ENCODE measurements at regions not wholly inside any gene's neighbourhood (a gene's known extent, or its start where the extent isn't known, plus 50 kb on each side); places are given as distances from the start of the nearest gene placed in this dataset.

GRCh38 chr3:146912241-146913015 is 307.3 kb upstream of the PLSCR5 start:
- Histone ChIP-seq H4K20me1 (ENCODE audit: insufficient read depth) (no peaks in the 10 kb centered on the region), H3K9me2 (peaks cover 6% of the 10 kb centered on the region; the same call in 1 of the 2 replicates), H3K4me1 (ENCODE audit: control insufficient read depth in 1 of 2, insufficient read depth in 2 of 2, low read depth in 1 of 2, low read length in 1 of 2) (no peaks in the 10 kb centered on the region), H3K27me3 (ENCODE audit: insufficient read depth) (no peaks in the 10 kb centered on the region), H3K4me3 (ENCODE audit: low read depth in 2 of 2, low read length in 1 of 2) (no peak overlapping the region), H3F3A (replicated peaks; ENCODE audit: insufficient read depth) (no peaks in the 10 kb centered on the region), H3K27ac (ENCODE audit: low read depth in 2 of 2, low read length in 1 of 2) (no peak overlapping the region), H3K9me3 (no peaks in the 10 kb centered on the region), H2AFZ (ENCODE audit: low read depth) (no peak overlapping the region), H3K36me3 (replicated peaks in 1 of 2; ENCODE audit: control insufficient read depth in 1 of 2, insufficient read depth in 2 of 2, low read length in 1 of 2) (no peaks in the 10 kb centered on the region), H3K9ac (no peak overlapping the region), H3K4me2 (no peak overlapping the region), H3K79me2 (ENCODE audit: insufficient read depth) (no peaks in the 10 kb centered on the region)
- DNase-seq: no peak
- WGBS (ENCODE audit: low lambda C conversion rate): 4% methylated on average over 8 of the region's 8 CpGs
- TF ChIP-seq RAD21 (IDR thresholded peaks at IDR 0.05; ENCODE audit: low read length) (no peak), SIN3A (IDR thresholded peaks at IDR 0.05; ENCODE audit: borderline replicate concordance, low read depth, low read length) (no peak), ELF1 (IDR thresholded peaks at IDR 0.05) (no peak), POLR2AphosphoS5 (IDR thresholded peaks at IDR 0.05; ENCODE audit: low read depth, low read length) (no peak)
- POLR2A ChIA-PET: no interaction called here
- CTCF ChIA-PET: no interaction called here

GRCh38 chr3:146903927-146904326 is 298.8 kb upstream of the PLSCR5 start:
- no peaks in the 10 kb centered on the region for H3K79me2 ChIP-seq (ENCODE audit: insufficient read depth)
- H3K9me2 ChIP-seq: no peaks in the 10 kb centered on the region
- WGBS (ENCODE audit: low lambda C conversion rate): 12% methylated on average over 3 of the region's 3 CpGs
- DNase-seq: no peak
- H3K4me3 ChIP-seq (ENCODE audit: low read depth in 2 of 2, low read length in 1 of 2): no peak overlapping the region
- no peaks in the 10 kb centered on the region for H4K20me1 ChIP-seq (ENCODE audit: insufficient read depth)
- ChIA-PET POLR2A (no interaction called here), CTCF (no interaction called here)
- no peaks in the 10 kb centered on the region for H3F3A ChIP-seq (replicated peaks; ENCODE audit: insufficient read depth)
- H2AFZ ChIP-seq (ENCODE audit: low read depth): no peak overlapping the region
- no peak overlapping the region for H3K4me2 ChIP-seq
- no peaks in the 10 kb centered on the region for H3K9me3 ChIP-seq
- H3K4me1 ChIP-seq (ENCODE audit: control insufficient read depth in 1 of 2, insufficient read depth in 2 of 2, low read depth in 1 of 2, low read length in 1 of 2): no peaks in the 10 kb centered on the region
- no peaks in the 10 kb centered on the region for H3K27me3 ChIP-seq (ENCODE audit: insufficient read depth)
- H3K36me3 ChIP-seq (replicated peaks in 1 of 2; ENCODE audit: control insufficient read depth in 1 of 2, insufficient read depth in 2 of 2, low read length in 1 of 2): no peaks in the 10 kb centered on the region
- no peak overlapping the region for H3K9ac ChIP-seq
- H3K27ac ChIP-seq (ENCODE audit: low read depth in 2 of 2, low read length in 1 of 2): no peak overlapping the region
- TF ChIP-seq TAF1 (IDR thresholded peaks at IDR 0.05; ENCODE audit: borderline replicate concordance, low read depth, low read length) (no peak), TCF12 (IDR thresholded peaks at IDR 0.05) (no peak), CTCF (IDR thresholded peaks at IDR 0.05) (no peak)

GRCh38 chr3:146899171-146899570 is 294.0 kb upstream of the PLSCR5 start:
- POLR2A ChIA-PET: no interaction called here
- DNase-seq: no peak
- no peak overlapping the region for H2AFZ ChIP-seq (ENCODE audit: low read depth)
- H3F3A ChIP-seq (replicated peaks; ENCODE audit: insufficient read depth): no peaks in the 10 kb centered on the region
- no peak overlapping the region for H3K27ac ChIP-seq (ENCODE audit: low read depth in 2 of 2, low read length in 1 of 2)
- TF ChIP-seq NRF1 (IDR thresholded peaks at IDR 0.05; ENCODE audit: low read depth, low read length) (no peak), PBX3 (IDR thresholded peaks at IDR 0.05) (no peak), POLR2AphosphoS5 (IDR thresholded peaks at IDR 0.05; ENCODE audit: low read depth, low read length) (no peak), JUND (IDR thresholded peaks at IDR 0.05) (no peak), MAX (IDR thresholded peaks at IDR 0.05; ENCODE audit: low read depth) (no peak), FOSL2 (IDR thresholded peaks at IDR 0.05; ENCODE audit: borderline replicate concordance, low read depth) (no peak), IRF3 (IDR thresholded peaks at IDR 0.05; ENCODE audit: low read depth, low read length) (no peak), RFX5 (IDR thresholded peaks at IDR 0.05; ENCODE audit: low read length) (no peak), USF2 (IDR thresholded peaks at IDR 0.05; ENCODE audit: borderline replicate concordance, low read depth, low read length) (no peak), YY1 (IDR thresholded peaks at IDR 0.05; ENCODE audit: low read depth) (no peak)
- H3K79me2 ChIP-seq (ENCODE audit: insufficient read depth): no peaks in the 10 kb centered on the region
- H4K20me1 ChIP-seq (ENCODE audit: insufficient read depth): no peaks in the 10 kb centered on the region
- no peak overlapping the region for H3K9ac ChIP-seq
- no peaks in the 10 kb centered on the region for H3K9me3 ChIP-seq
- H3K4me2 ChIP-seq: no peak overlapping the region
- no peaks in the 10 kb centered on the region for H3K36me3 ChIP-seq (replicated peaks in 1 of 2; ENCODE audit: control insufficient read depth in 1 of 2, insufficient read depth in 2 of 2, low read length in 1 of 2)
- H3K4me3 ChIP-seq (ENCODE audit: low read depth in 2 of 2, low read length in 1 of 2): no peak overlapping the region
- H3K4me1 ChIP-seq (ENCODE audit: control insufficient read depth in 1 of 2, insufficient read depth in 2 of 2, low read depth in 1 of 2, low read length in 1 of 2): no peaks in the 10 kb centered on the region
- CTCF ChIA-PET: interaction anchor here (1.5 kb wide), 1 partner anchor 12 kb away, joined by 3 read pairs; no protein-coding TSS in a partner anchor
- 0% methylated on average over 3 of the region's 3 CpGs for WGBS (ENCODE audit: low lambda C conversion rate)
- no peaks in the 10 kb centered on the region for H3K9me2 ChIP-seq
- no peaks in the 10 kb centered on the region for H3K27me3 ChIP-seq (ENCODE audit: insufficient read depth)

All from SK-N-SH (cell line).